DOHH2 (cell line): ENCODE measurements at regions not wholly inside any gene's neighbourhood (a gene's known extent, or its start where the extent isn't known, plus 50 kb on each side); places are given as distances from the start of the nearest gene placed in this dataset.

Experiments
- H3F3A ChIP-seq: fragments of 200-600 bp; sonication (generic), shearing (Covaris generic); 2 replicates; pipeline ENCODE4 v1.6.0; 2016; ENCODE audit warnings: antibody characterized with exemption, mild to moderate bottlenecking; ENCODE audit not compliant: control insufficient read depth, insufficient read depth
- H3K27ac ChIP-seq: fragments of 200-600 bp; sonication (generic); 2 replicates; pipeline ENCODE4 v1.5.1; 2014; ENCODE audit warnings: low read depth, mild to moderate bottlenecking, low read length, moderate library complexity
- H3K27me3 ChIP-seq: fragments of 200-600 bp; sonication (generic); 2 replicates; pipeline ENCODE4 v1.6.1; 2014; ENCODE audit warnings: mild to moderate bottlenecking, low read length, mixed read lengths; ENCODE audit not compliant: control insufficient read depth
- H3K36me3 ChIP-seq: fragments of 200-600 bp; sonication (generic); 2 replicates; pipeline ENCODE4 v1.6.1; 2014; ENCODE audit warnings: mild to moderate bottlenecking, low read length, moderate library complexity, mixed read lengths; ENCODE audit not compliant: control insufficient read depth
- H3K4me1 ChIP-seq: fragments of 200-600 bp; sonication (generic); 2 replicates; pipeline ENCODE4 v1.6.1; 2014; ENCODE audit warnings: mild to moderate bottlenecking, low read length, mixed read lengths; ENCODE audit not compliant: control insufficient read depth
- H3K4me2 ChIP-seq: fragments of 200-600 bp; sonication (generic); 2 replicates; pipeline ENCODE4 v1.6.0; 2014; ENCODE audit warnings: mild to moderate bottlenecking, low read length, moderate library complexity
- H3K4me3 ChIP-seq: fragments of 200-600 bp; sonication (generic); 2 replicates; pipeline ENCODE4 v1.5.1; 2014; ENCODE audit warnings: mild to moderate bottlenecking, low read length, mixed read lengths
- H3K79me2 ChIP-seq: fragments of 200-600 bp; sonication (generic); 2 replicates; pipeline ENCODE4 v1.6.1; 2014; ENCODE audit warnings: mild to moderate bottlenecking, low read length, mixed read lengths; ENCODE audit not compliant: control insufficient read depth
- H3K9me2 ChIP-seq: fragments of 200-600 bp; sonication (generic); replicated peaks from 2 replicates; pipeline ENCODE4 v1.6.1; 2014; ENCODE audit warnings: mild to moderate bottlenecking, low read length, mixed read lengths; ENCODE audit not compliant: control insufficient read depth
- H3K9me3 ChIP-seq: fragments of 200-600 bp; sonication (generic); 2 replicates; pipeline ENCODE4 v1.6.1; 2014; ENCODE audit warnings: antibody characterized with exemption, low read length, mixed read lengths; ENCODE audit not compliant: control insufficient read depth, insufficient read depth
- H4K20me1 ChIP-seq: fragments of 200-600 bp; sonication (generic); 2 replicates; pipeline ENCODE4 v1.6.0; 2014; ENCODE audit warnings: low read depth, mild to moderate bottlenecking, antibody characterized with exemption, low read length, moderate library complexity; ENCODE audit not compliant: control insufficient read depth, insufficient read depth
- CTCF ChIP-seq: fragments of 200-600 bp; sonication (generic); IDR thresholded peaks from one replicate; pipeline ENCODE4 v1.5.1; 2014; ENCODE audit warnings: antibody characterized with exemption, mild to moderate bottlenecking, low read depth, low read length; ENCODE audit not compliant: poor library complexity, severe bottlenecking
- EZH2phosphoT487 ChIP-seq: fragments of 200-600 bp; sonication (generic); IDR thresholded peaks from 2 replicates; pipeline ENCODE4 v1.6.1; 2017; ENCODE audit warnings: borderline replicate concordance, mild to moderate bottlenecking, antibody characterized with exemption, low read length, moderate library complexity, mixed read lengths

GRCh38 chr1:80722611-80723010 lies 1078.1 kb upstream of the ADGRL2 start:
- Histone ChIP-seq H3K4me1 (no peaks in the 10 kb centered on the region), H4K20me1 (no peaks in the 10 kb centered on the region), H3F3A (no peaks in the 10 kb centered on the region), H3K27me3 (no peaks in the 10 kb centered on the region), H3K27ac (no peak overlapping the region), H3K4me2 (no peak overlapping the region), H3K36me3 (no peaks in the 10 kb centered on the region), H3K4me3 (no peak overlapping the region), H3K9me2 (no peaks in the 10 kb centered on the region), H3K79me2 (no peaks in the 10 kb centered on the region), H3K9me3 (peaks cover 3% of the 10 kb centered on the region; the same call in 1 of the 2 replicates)
- TF ChIP-seq EZH2phosphoT487, result no peak
- TF ChIP-seq CTCF, result no peak

GRCh38 chr1:80706526-80706925 lies 1094.2 kb upstream of the ADGRL2 start:
- TF ChIP-seq CTCF (no peak), EZH2phosphoT487 (no peak)
- Histone ChIP-seq H3K9me2 (no peaks in the 10 kb centered on the region), H3K36me3 (no peaks in the 10 kb centered on the region), H3K4me2 (no peak overlapping the region), H3K4me3 (no peak overlapping the region), H3K9me3 (no peaks in the 10 kb centered on the region), H3F3A (no peaks in the 10 kb centered on the region), H3K79me2 (no peaks in the 10 kb centered on the region), H3K4me1 (no peaks in the 10 kb centered on the region), H3K27me3 (no peaks in the 10 kb centered on the region), H3K27ac (no peak overlapping the region), H4K20me1 (no peaks in the 10 kb centered on the region)

GRCh38 chr1:80678438-80678837 lies 1122.3 kb upstream of the ADGRL2 start:
- Histone ChIP-seq H3K79me2 (no peaks in the 10 kb centered on the region), H3K27me3 (no peaks in the 10 kb centered on the region), H3K36me3 (no peaks in the 10 kb centered on the region), H3K4me2 (no peak overlapping the region), H3K27ac (no peak overlapping the region), H3K4me3 (no peak overlapping the region), H3K9me3 (no peaks in the 10 kb centered on the region), H4K20me1 (no peaks in the 10 kb centered on the region), H3K4me1 (no peaks in the 10 kb centered on the region), H3K9me2 (no peaks in the 10 kb centered on the region; the same call in 1 of the 2 replicates), H3F3A (no peaks in the 10 kb centered on the region)
- TF ChIP-seq EZH2phosphoT487 (no peak), CTCF (no peak)

- H3K9me2 ChIP-seq, result no peaks in the 10 kb centered on the region; the same call in 1 of the 2 replicates
- H3K4me3 ChIP-seq, result no peak overlapping the region
- no peaks in the 10 kb centered on the region for H3K36me3 ChIP-seq
- no peaks in the 10 kb centered on the region for H3K79me2 ChIP-seq
- no peak for TF ChIP-seq CTCF
- H3K4me2 ChIP-seq, result no peak overlapping the region
- H3F3A ChIP-seq, result no peaks in the 10 kb centered on the region
- H3K27ac ChIP-seq, result no peak overlapping the region
- H4K20me1 ChIP-seq, result no peaks in the 10 kb centered on the region
- H3K4me1 ChIP-seq, result no peaks in the 10 kb centered on the region
- H3K27me3 ChIP-seq, result no peaks in the 10 kb centered on the region
- H3K9me3 ChIP-seq, result no peaks in the 10 kb centered on the region
Measured at GRCh38 chr1:80675454-80675853, 1125.3 kb upstream of the ADGRL2 start.
